Liver (tissue), 8 donors: ENCODE measurements at regions not wholly inside any gene's neighbourhood (a gene's known extent, or its start where the extent isn't known, plus 50 kb on each side); places are given as distances from the start of the nearest gene placed in this dataset.

ENCODE experiments used
- DNase-seq: peaks from one replicate; pipeline ENCODE4 v3.0.0-alpha.2; 2017; ENCODE audit warnings: low spot score
- H3K27ac ChIP-seq, 2 donors: one replicate each; pipeline ENCODE4 v1.7.0; 2013; ENCODE audit warnings: inconsistent platforms in 2 of 2, low read length in 2 of 2, control low read depth in 1 of 2, low read depth in 1 of 2, mild to moderate bottlenecking in 1 of 2
- H3K27me3 ChIP-seq, 4 donors: one replicate each; pipeline versions ENCODE4 v1.6.1 to v1.7.0; 2013; ENCODE audit warnings: low read length in 3 of 4, inconsistent platforms in 1 of 4, mild to moderate bottlenecking in 1 of 4, moderate library complexity in 1 of 4; ENCODE audit not compliant: control insufficient read depth in 4 of 4, insufficient read depth in 4 of 4
- H3K36me3 ChIP-seq, 4 donors: one replicate each; pipeline versions ENCODE4 v1.6.1 to v1.7.0; 2013; ENCODE audit warnings: low read length in 3 of 4, mild to moderate bottlenecking in 3 of 4, low read depth in 1 of 4, moderate library complexity in 1 of 4; ENCODE audit not compliant: control insufficient read depth in 4 of 4, insufficient read depth in 3 of 4
- H3K4me1 ChIP-seq, 4 donors: one replicate each; pipeline versions ENCODE4 v1.6.1 to v1.7.0; 2013; ENCODE audit warnings: low read length in 3 of 4, mild to moderate bottlenecking in 3 of 4, moderate library complexity in 1 of 4; ENCODE audit not compliant: control insufficient read depth in 4 of 4, insufficient read depth in 4 of 4
- H3K4me3 ChIP-seq, 3 donors: one replicate each; pipeline versions ENCODE4 v1.6.1 to v1.7.0; 2013; ENCODE audit warnings: low read length in 3 of 3, control low read depth in 1 of 3, low read depth in 1 of 3, mild to moderate bottlenecking in 1 of 3
- H3K9ac ChIP-seq, 2 donors: one replicate each; pipeline ENCODE4 v1.7.0; 2013; ENCODE audit warnings: low read length in 2 of 2, mild to moderate bottlenecking in 2 of 2, moderate library complexity in 2 of 2, control low read depth in 1 of 2, low read depth in 1 of 2
- H3K9me3 ChIP-seq, 4 donors: one replicate each; pipeline versions ENCODE4 v1.6.1 to v1.7.0; 2013; ENCODE audit warnings: low read length in 3 of 4; ENCODE audit not compliant: control insufficient read depth in 4 of 4
- EGR1 ChIP-seq, 2 donors: IDR thresholded peaks; 2 replicates each; pipeline ENCODE4 v1.6.1; 2016 to 2018; ENCODE audit warnings: antibody characterized with exemption in 2 of 2, low read depth in 2 of 2
- FOXA1 ChIP-seq: IDR thresholded peaks from 2 replicates; pipeline ENCODE4 v1.6.1; 2016; ENCODE audit warnings: antibody characterized with exemption
- FOXA2 ChIP-seq: IDR thresholded peaks from 2 replicates; pipeline ENCODE4 v1.6.1; 2016; ENCODE audit warnings: antibody characterized with exemption
- GABPA ChIP-seq, 2 donors: IDR thresholded peaks in 1 of 2; conservative IDR thresholded peaks in 1 of 2; 2 replicates each; pipeline ENCODE4 v1.6.1; 2016; ENCODE audit warnings: antibody characterized with exemption in 2 of 2, mild to moderate bottlenecking in 1 of 2, moderate library complexity in 1 of 2
- HNF4A ChIP-seq, 2 donors: conservative IDR thresholded peaks; 2 replicates each; pipeline ENCODE4 v1.6.1; 2016; ENCODE audit warnings: antibody characterized with exemption in 2 of 2, mild to moderate bottlenecking in 2 of 2
- HNF4G ChIP-seq: IDR thresholded peaks from 2 replicates; pipeline ENCODE4 v1.6.1; 2016; ENCODE audit warnings: antibody characterized with exemption
- JUND ChIP-seq, 2 donors: IDR thresholded peaks; 2 replicates each; pipeline ENCODE4 v1.6.1; 2016; ENCODE audit warnings: antibody characterized with exemption in 2 of 2
- MAX ChIP-seq: IDR thresholded peaks from 2 replicates; pipeline ENCODE4 v1.6.1; 2016; ENCODE audit warnings: antibody characterized with exemption
- NR2F2 ChIP-seq: IDR thresholded peaks from 2 replicates; pipeline ENCODE4 v1.6.1; 2016; ENCODE audit warnings: antibody characterized with exemption
- RAD21 ChIP-seq, 2 donors: IDR thresholded peaks; 2 replicates each; pipeline ENCODE4 v1.6.1; 2016; ENCODE audit warnings: antibody characterized with exemption in 2 of 2, mild to moderate bottlenecking in 2 of 2
- RXRA ChIP-seq, 2 donors: IDR thresholded peaks; 2 replicates each; pipeline ENCODE4 v1.6.1; 2017 to 2018; ENCODE audit warnings: antibody characterized with exemption in 2 of 2, mild to moderate bottlenecking in 1 of 2
- SP1 ChIP-seq: IDR thresholded peaks from 2 replicates; pipeline ENCODE4 v1.6.1; 2018; ENCODE audit warnings: antibody characterized with exemption, mild to moderate bottlenecking
- TAF1 ChIP-seq: conservative IDR thresholded peaks from 2 replicates; pipeline ENCODE4 v1.6.1; 2016; ENCODE audit warnings: antibody characterized with exemption, mild to moderate bottlenecking
- YY1 ChIP-seq: IDR thresholded peaks from 2 replicates; pipeline ENCODE4 v1.6.1; 2016; ENCODE audit warnings: antibody characterized with exemption, mild to moderate bottlenecking
- ZBTB33 ChIP-seq: IDR thresholded peaks from 2 replicates; pipeline ENCODE4 v1.6.1; 2016; ENCODE audit warnings: antibody characterized with exemption
- WGBS: extraction: QIAGEN DNeasy Blood & Tissue Kit; methylation state at CpG from one replicate; pipeline ENCODE4 v1.1.7; 2013; 5-methylcytosine and 5-hydroxymethylcytosine counted together
- TF ChIP-seq, protein P1 (sequence below): fragments of 150-350 bp; IDR thresholded peaks from 2 replicates; pipeline ENCODE4 v1.5.1; 2017; ENCODE audit warnings: improper control_type of control experiment, low read depth, low read length; ENCODE audit not compliant: missing input control
- TF ChIP-seq, protein P2 (sequence below): IDR thresholded peaks from 2 replicates; pipeline ENCODE4 v1.6.1; 2016; ENCODE audit warnings: antibody characterized with exemption, mild to moderate bottlenecking
- TF ChIP-seq, protein P3 (sequence below): IDR thresholded peaks from 2 replicates; pipeline ENCODE4 v1.6.1; 2016; ENCODE audit warnings: antibody characterized with exemption
- donor health status: healthy.
- donor health status: healthy.
- donor health status: healthy.
- donor health status: healthy.
- donor health status: healthy.

DNA sequence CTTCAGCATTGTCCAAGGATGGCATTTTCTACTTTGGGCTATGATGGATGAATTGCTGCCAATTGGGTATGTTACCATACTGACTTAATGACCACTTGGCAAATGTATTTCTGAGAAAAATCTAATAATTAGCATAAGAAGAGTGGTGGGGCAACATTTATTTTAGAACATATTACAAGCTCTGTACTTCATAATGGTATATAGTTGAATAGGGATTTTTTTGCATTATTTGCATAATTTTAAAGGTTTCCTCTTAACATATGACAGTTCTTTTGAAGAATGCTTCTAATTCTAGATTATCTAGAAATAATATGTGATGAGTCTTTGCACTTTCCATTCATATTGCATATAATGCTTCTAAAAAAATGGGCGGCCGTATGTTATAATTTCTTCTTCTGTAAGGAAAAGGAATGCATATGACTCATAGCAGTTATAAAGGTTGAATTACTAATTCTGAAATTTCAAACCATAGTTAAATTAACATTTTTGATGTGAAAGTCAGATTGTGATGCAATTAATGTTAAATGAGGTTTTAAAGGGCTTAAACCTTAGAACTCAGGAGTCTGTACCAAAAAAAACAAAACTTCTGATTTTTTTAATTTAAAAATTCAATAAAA, 1652.3 kb upstream of the SLC39A10 start:
- no peak overlapping the region for H3K27ac ChIP-seq
- H3K9me3 ChIP-seq, result no peaks in the 10 kb centered on the region

More for the DNA sequence above, 1652.3 kb upstream of the SLC39A10 start:
- Histone ChIP-seq H3K27me3 (no peaks in the 10 kb centered on the region), H3K36me3 (no peaks in the 10 kb centered on the region), H3K4me1 (no peaks in the 10 kb centered on the region), H3K9ac (no peak overlapping the region), H3K4me3 (no peak overlapping the region)
- TF ChIP-seq FOXA1 (no peak), EGR1 (IDR thresholded peaks at IDR 0.05; ENCODE audit: low read depth in 2 of 2) (no peak), HNF4G (no peak), RXRA (IDR thresholded peaks at IDR 0.05) (no peak), FOXA2 (no peak), HNF4A (conservative IDR thresholded peaks at IDR 0.05) (no peak), SP1 (no peak), GABPA (IDR thresholded peaks at IDR 0.05 in 1 of 2, conservative IDR thresholded peaks at IDR 0.05 in 1 of 2) (no peak), ZBTB33 (no peak), NR2F2 (no peak), TAF1 (no peak), JUND (IDR thresholded peaks at IDR 0.05) (no peak), MAX (no peak), RAD21 (IDR thresholded peaks at IDR 0.05) (no peak), YY1 (no peak)
- TF ChIP-seq, protein P1, sequence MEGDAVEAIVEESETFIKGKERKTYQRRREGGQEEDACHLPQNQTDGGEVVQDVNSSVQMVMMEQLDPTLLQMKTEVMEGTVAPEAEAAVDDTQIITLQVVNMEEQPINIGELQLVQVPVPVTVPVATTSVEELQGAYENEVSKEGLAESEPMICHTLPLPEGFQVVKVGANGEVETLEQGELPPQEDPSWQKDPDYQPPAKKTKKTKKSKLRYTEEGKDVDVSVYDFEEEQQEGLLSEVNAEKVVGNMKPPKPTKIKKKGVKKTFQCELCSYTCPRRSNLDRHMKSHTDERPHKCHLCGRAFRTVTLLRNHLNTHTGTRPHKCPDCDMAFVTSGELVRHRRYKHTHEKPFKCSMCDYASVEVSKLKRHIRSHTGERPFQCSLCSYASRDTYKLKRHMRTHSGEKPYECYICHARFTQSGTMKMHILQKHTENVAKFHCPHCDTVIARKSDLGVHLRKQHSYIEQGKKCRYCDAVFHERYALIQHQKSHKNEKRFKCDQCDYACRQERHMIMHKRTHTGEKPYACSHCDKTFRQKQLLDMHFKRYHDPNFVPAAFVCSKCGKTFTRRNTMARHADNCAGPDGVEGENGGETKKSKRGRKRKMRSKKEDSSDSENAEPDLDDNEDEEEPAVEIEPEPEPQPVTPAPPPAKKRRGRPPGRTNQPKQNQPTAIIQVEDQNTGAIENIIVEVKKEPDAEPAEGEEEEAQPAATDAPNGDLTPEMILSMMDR, result no peak
- TF ChIP-seq, protein P2, sequence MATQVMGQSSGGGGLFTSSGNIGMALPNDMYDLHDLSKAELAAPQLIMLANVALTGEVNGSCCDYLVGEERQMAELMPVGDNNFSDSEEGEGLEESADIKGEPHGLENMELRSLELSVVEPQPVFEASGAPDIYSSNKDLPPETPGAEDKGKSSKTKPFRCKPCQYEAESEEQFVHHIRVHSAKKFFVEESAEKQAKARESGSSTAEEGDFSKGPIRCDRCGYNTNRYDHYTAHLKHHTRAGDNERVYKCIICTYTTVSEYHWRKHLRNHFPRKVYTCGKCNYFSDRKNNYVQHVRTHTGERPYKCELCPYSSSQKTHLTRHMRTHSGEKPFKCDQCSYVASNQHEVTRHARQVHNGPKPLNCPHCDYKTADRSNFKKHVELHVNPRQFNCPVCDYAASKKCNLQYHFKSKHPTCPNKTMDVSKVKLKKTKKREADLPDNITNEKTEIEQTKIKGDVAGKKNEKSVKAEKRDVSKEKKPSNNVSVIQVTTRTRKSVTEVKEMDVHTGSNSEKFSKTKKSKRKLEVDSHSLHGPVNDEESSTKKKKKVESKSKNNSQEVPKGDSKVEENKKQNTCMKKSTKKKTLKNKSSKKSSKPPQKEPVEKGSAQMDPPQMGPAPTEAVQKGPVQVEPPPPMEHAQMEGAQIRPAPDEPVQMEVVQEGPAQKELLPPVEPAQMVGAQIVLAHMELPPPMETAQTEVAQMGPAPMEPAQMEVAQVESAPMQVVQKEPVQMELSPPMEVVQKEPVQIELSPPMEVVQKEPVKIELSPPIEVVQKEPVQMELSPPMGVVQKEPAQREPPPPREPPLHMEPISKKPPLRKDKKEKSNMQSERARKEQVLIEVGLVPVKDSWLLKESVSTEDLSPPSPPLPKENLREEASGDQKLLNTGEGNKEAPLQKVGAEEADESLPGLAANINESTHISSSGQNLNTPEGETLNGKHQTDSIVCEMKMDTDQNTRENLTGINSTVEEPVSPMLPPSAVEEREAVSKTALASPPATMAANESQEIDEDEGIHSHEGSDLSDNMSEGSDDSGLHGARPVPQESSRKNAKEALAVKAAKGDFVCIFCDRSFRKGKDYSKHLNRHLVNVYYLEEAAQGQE, result no peak
- TF ChIP-seq, protein P3, sequence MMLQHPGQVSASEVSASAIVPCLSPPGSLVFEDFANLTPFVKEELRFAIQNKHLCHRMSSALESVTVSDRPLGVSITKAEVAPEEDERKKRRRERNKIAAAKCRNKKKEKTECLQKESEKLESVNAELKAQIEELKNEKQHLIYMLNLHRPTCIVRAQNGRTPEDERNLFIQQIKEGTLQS, result no peak
- WGBS, result 88% methylated on average over 2 of the region's 2 CpGs
- DNase-seq, result no peak
